IMR-90 (cell line): ENCODE measurements at regions not wholly inside any gene's neighbourhood (a gene's known extent, or its start where the extent isn't known, plus 50 kb on each side); places are given as distances from the start of the nearest gene placed in this dataset.

Experiments
- ATAC-seq: fragments of 200-7000 bp; cut with Tn5 transposase; 2 replicates; pipeline ENCODE4 v1.9.1; 2020; ENCODE audit warnings: low read depth, mild to moderate bottlenecking, moderate library complexity
- BruUV-seq: library from RNA; stranded (reverse); fragments of 400-500 nt; replicated peaks from 2 replicates; lab custom pipeline; 2021; lab: Mats Ljungman, UMichigan
- CTCF ChIA-PET: fragments of 300-600 bp; formaldehyde crosslinking; extraction: SDS; loops from one replicate; lab custom pipeline; 2021; ENCODE audit warnings: antibody characterized with exemption; lab: Yijun Ruan, JAX
- POLR2A ChIA-PET: fragments of 300-600 bp; sonication (Branson Sonifier 250); formaldehyde crosslinking; loops from one replicate; lab custom pipeline; 2022; ENCODE audit warnings: antibody characterized with exemption; ENCODE audit not compliant: unreplicated experiment; lab: Charles Lee
- DNase-seq: peaks from one replicate; pipeline ENCODE4 v3.0.0; 2013
- H2AFZ ChIP-seq: replicated peaks from 2 replicates; pipeline ENCODE3; 2013; ENCODE audit warnings: low read length, mild to moderate bottlenecking; ENCODE audit not compliant: poor library complexity
- H2AK5ac ChIP-seq: 2 replicates; pipeline ENCODE4 v1.6.1; 2013; ENCODE audit warnings: low read depth, low read length, inconsistent platforms
- H2AK9ac ChIP-seq: replicated peaks from 2 replicates; pipeline ENCODE3; 2013; ENCODE audit warnings: mild to moderate bottlenecking, low read depth, low read length, moderate library complexity; ENCODE audit not compliant: poor library complexity
- H2BK120ac ChIP-seq: 2 replicates; pipeline ENCODE4 v1.6.1; 2013; ENCODE audit warnings: low read depth, low read length, inconsistent platforms
- H2BK15ac ChIP-seq: 3 replicates; pipeline ENCODE4 v1.6.1; 2013; ENCODE audit warnings: low read depth, low read length, inconsistent platforms
- H2BK20ac ChIP-seq: 2 replicates; pipeline ENCODE4 v1.6.1; 2013; ENCODE audit warnings: low read depth, mild to moderate bottlenecking, inconsistent platforms, low read length, moderate library complexity
- H2BK5ac ChIP-seq: 2 replicates; pipeline ENCODE4 v1.6.1; 2013; ENCODE audit warnings: mild to moderate bottlenecking, low read depth, low read length, inconsistent platforms; ENCODE audit not compliant: poor library complexity, severe bottlenecking
- H3K14ac ChIP-seq: replicated peaks from 2 replicates; pipeline ENCODE4 v1.6.1; 2013; ENCODE audit warnings: low read depth, low read length, inconsistent platforms
- H3K18ac ChIP-seq: 2 replicates; pipeline ENCODE4 v1.6.1; 2013; ENCODE audit warnings: low read depth, low read length, control low read depth
- H3K23ac ChIP-seq: 2 replicates; pipeline ENCODE4 v1.6.1; 2013; ENCODE audit warnings: low read depth, low read length, inconsistent platforms
- H3K27ac ChIP-seq: 2 replicates; pipeline ENCODE4 v1.5.1; 2013; ENCODE audit warnings: mild to moderate bottlenecking, control low read depth, low read length; ENCODE audit not compliant: insufficient read depth
- H3K27me3 ChIP-seq: 2 replicates; pipeline ENCODE4 v1.6.1; 2013; ENCODE audit warnings: low read length; ENCODE audit not compliant: control insufficient read depth, insufficient read depth
- H3K36me3 ChIP-seq: 2 replicates; pipeline ENCODE4 v1.6.1; 2013; ENCODE audit warnings: low read length, mixed read lengths; ENCODE audit not compliant: control insufficient read depth, insufficient read depth
- H3K4ac ChIP-seq: 2 replicates; pipeline ENCODE4 v1.6.1; 2013; ENCODE audit warnings: low read depth, low read length, inconsistent platforms
- H3K4me1 ChIP-seq: 2 replicates; pipeline ENCODE4 v1.6.1; 2013; ENCODE audit warnings: low read length, mixed read lengths; ENCODE audit not compliant: control insufficient read depth, insufficient read depth
- H3K4me2 ChIP-seq: 2 replicates; pipeline ENCODE4 v1.6.1; 2013; ENCODE audit warnings: low read depth, mild to moderate bottlenecking, control low read depth, low read length, moderate library complexity
- H3K4me3 ChIP-seq: 2 replicates; pipeline ENCODE4 v1.5.1; 2013; ENCODE audit warnings: low read depth, mild to moderate bottlenecking, control low read depth, low read length, moderate library complexity; ENCODE audit not compliant: insufficient read depth
- H3K56ac ChIP-seq: 2 replicates; pipeline ENCODE4 v1.6.1; 2013; ENCODE audit warnings: low read length, inconsistent platforms; ENCODE audit not compliant: insufficient read depth; ENCODE audit errors: extremely low read depth
- H3K79me1 ChIP-seq, 2 experiments: 2 replicates each; pipeline ENCODE4 v1.6.1; 2013; ENCODE audit warnings: low read length in 2 of 2, inconsistent platforms in 1 of 2, low read depth in 1 of 2
- H3K9ac ChIP-seq: 2 replicates; pipeline ENCODE4 v1.6.1; 2013; ENCODE audit warnings: low read depth, low read length, control low read depth
- H3K9me1 ChIP-seq: 2 replicates; pipeline ENCODE4 v1.6.1; 2013; ENCODE audit warnings: low read length, inconsistent platforms; ENCODE audit not compliant: insufficient read depth
- H3K9me3 ChIP-seq: 2 replicates; pipeline ENCODE4 v1.6.1; 2013; ENCODE audit warnings: low read length; ENCODE audit not compliant: control insufficient read depth, insufficient read depth
- H4K20me1 ChIP-seq: 2 replicates; pipeline ENCODE4 v1.6.1; 2013; ENCODE audit warnings: low read length, inconsistent platforms; ENCODE audit not compliant: insufficient read depth
- H4K5ac ChIP-seq: 2 replicates; pipeline ENCODE4 v1.6.1; 2013; ENCODE audit warnings: mild to moderate bottlenecking, low read depth, low read length, control low read depth
- H4K8ac ChIP-seq, 2 experiments: 2 replicates each; pipeline ENCODE4 v1.6.1; 2013; ENCODE audit warnings: low read depth in 2 of 2, low read length in 2 of 2, control low read depth in 1 of 2, inconsistent platforms in 1 of 2
- H4K91ac ChIP-seq: 2 replicates; pipeline ENCODE4 v1.6.1; 2013; ENCODE audit warnings: low read depth, low read length, inconsistent platforms; ENCODE audit not compliant: insufficient read depth
- BHLHE40 ChIP-seq: fragments of 150-350 bp; IDR thresholded peaks from 2 replicates; pipeline ENCODE4 v1.6.1; 2016; ENCODE audit warnings: mild to moderate bottlenecking, low read depth, low read length
- CEBPB ChIP-seq: IDR thresholded peaks from 2 replicates; pipeline ENCODE4 v1.6.1; 2012; ENCODE audit warnings: low read depth, low read length, improper control_type of control experiment
- CHD1 ChIP-seq: IDR thresholded peaks from 2 replicates; pipeline ENCODE4 v1.6.1; 2012; ENCODE audit warnings: low read depth, low read length, improper control_type of control experiment
- CTCF ChIP-seq: conservative IDR thresholded peaks from 2 replicates; pipeline ENCODE4 v1.5.1; 2012; ENCODE audit warnings: mild to moderate bottlenecking, low read depth, low read length, improper control_type of control experiment
- ELK1 ChIP-seq: fragments of 150-350 bp; IDR thresholded peaks from 2 replicates; pipeline ENCODE4 v1.6.1; 2016; ENCODE audit warnings: low read depth, mild to moderate bottlenecking, low read length, moderate library complexity, borderline replicate concordance
- FOS ChIP-seq: fragments of 150-350 bp; IDR thresholded peaks from 2 replicates; pipeline ENCODE4 v1.6.1; 2016; ENCODE audit warnings: low read depth, low read length
- MAFK ChIP-seq: IDR thresholded peaks from 2 replicates; pipeline ENCODE4 v1.6.1; 2012; ENCODE audit warnings: low read depth, low read length, improper control_type of control experiment
- MAZ ChIP-seq: IDR thresholded peaks from 2 replicates; pipeline ENCODE4 v1.6.1; 2012; ENCODE audit warnings: low read depth, mild to moderate bottlenecking, low read length, improper control_type of control experiment, moderate library complexity, borderline replicate concordance
- MXI1 ChIP-seq: IDR thresholded peaks from 2 replicates; pipeline ENCODE4 v1.6.1; 2012; ENCODE audit warnings: low read depth, mild to moderate bottlenecking, low read length, moderate library complexity, borderline replicate concordance
- NFE2L2 ChIP-seq: fragments of 150-350 bp; IDR thresholded peaks from 2 replicates; pipeline ENCODE4 v1.6.1; 2016; ENCODE audit warnings: low read depth, mild to moderate bottlenecking, low read length
- POLR2A ChIP-seq: IDR thresholded peaks from 2 replicates; pipeline ENCODE4 v1.6.1; 2012; ENCODE audit warnings: mild to moderate bottlenecking, low read depth, low read length
- RAD21 ChIP-seq: IDR thresholded peaks from 2 replicates; pipeline ENCODE4 v1.6.1; 2012; ENCODE audit warnings: low read length, improper control_type of control experiment
- RCOR1 ChIP-seq: IDR thresholded peaks from 2 replicates; pipeline ENCODE4 v1.6.1; 2012; ENCODE audit warnings: mild to moderate bottlenecking, low read length, improper control_type of control experiment; ENCODE audit not compliant: insufficient replicate concordance
- RFX5 ChIP-seq: IDR thresholded peaks from 2 replicates; pipeline ENCODE4 v1.8.0; 2012; ENCODE audit warnings: low read depth, mild to moderate bottlenecking, low read length, moderate library complexity
- SMC3 ChIP-seq: fragments of 150-350 bp; IDR thresholded peaks from 2 replicates; pipeline ENCODE4 v1.6.1; 2016; ENCODE audit warnings: low read depth, mild to moderate bottlenecking, antibody characterized with exemption, low read length, moderate library complexity
- USF2 ChIP-seq: fragments of 150-350 bp; IDR thresholded peaks from 2 replicates; pipeline ENCODE4 v1.6.1; 2017; ENCODE audit warnings: mild to moderate bottlenecking, antibody characterized with exemption, low read length, low read depth
- WGBS, 2 experiments: methylation state at CpG; one replicate each; pipeline versions ENCODE4 v1.1.5 to v1.1.7; 2013; ENCODE audit warnings: missing lambda C conversion rate in 2 of 2; ENCODE audit not compliant: insufficient read length in 1 of 2; ENCODE audit errors: extremely low coverage in 2 of 2; 5-methylcytosine and 5-hydroxymethylcytosine counted together
- dilution Hi-C: fragments of 300-500 bp; cut with HindIII; formaldehyde crosslinking; loops from one replicate; pipeline ENCODE4 v1.14.3; 2018; ENCODE audit warnings: low sequenced_read_pairs; ENCODE audit not compliant: unreplicated experiment
- in situ Hi-C: fragments of 300-500 bp; cut with MboI; formaldehyde crosslinking; loops from 3 replicates; pipeline ENCODE4 v1.14.3; 2019; ENCODE audit warnings: low sequenced_read_pairs, inconsistent platforms, mixed read lengths
- intact Hi-C: fragments of 100-400 bp; cut with micrococcal nuclease; formaldehyde crosslinking; loops from 2 replicates; pipeline ENCODE4 v1.10.0; 2022

GRCh38 chr4:32321421-32321820 lies 1601.3 kb downstream of the PCDH7 start:
- H2AK9ac ChIP-seq = no peak overlapping the region
- H3K4me3 ChIP-seq = no peak overlapping the region
- H2BK5ac ChIP-seq = no peak overlapping the region
- H2AK5ac ChIP-seq = no peak overlapping the region
- no peak overlapping the region for H2AFZ ChIP-seq
- ATAC-seq = no peak
- ChIA-PET CTCF (no interaction called here), POLR2A (no interaction called here)
- H3K56ac ChIP-seq = no peak overlapping the region
- no peak overlapping the region for H3K23ac ChIP-seq
- no peaks in the 10 kb centered on the region for H3K79me1 ChIP-seq
- TF ChIP-seq USF2 (no peak), RCOR1 (no peak), POLR2A (no peak), BHLHE40 (no peak), CEBPB (no peak), NFE2L2 (no peak), FOS (no peak), RFX5 (no peak), RAD21 (no peak), MAFK (no peak), CHD1 (no peak), ELK1 (no peak), MAZ (no peak), SMC3 (no peak), CTCF (no peak), MXI1 (no peak)
- no peak overlapping the region for H3K18ac ChIP-seq
- in situ Hi-C loops = no loop called here
- H3K4me2 ChIP-seq = no peak overlapping the region
- H3K4me1 ChIP-seq = no peaks in the 10 kb centered on the region
- H2BK20ac ChIP-seq = no peak overlapping the region
- H3K27ac ChIP-seq = no peak overlapping the region
- H3K9me1 ChIP-seq = no peaks in the 10 kb centered on the region
- no peak overlapping the region for H3K4ac ChIP-seq
- no peak overlapping the region for H2BK15ac ChIP-seq
- no TSS peak for BruUV-seq
- dilution Hi-C loops = no loop called here
- H3K14ac ChIP-seq = no peak overlapping the region
- no peak overlapping the region for H4K5ac ChIP-seq
- no peak overlapping the region for H3K9ac ChIP-seq
- intact Hi-C loops = no loop called here
- H4K8ac ChIP-seq = no peak overlapping the region
- WGBS, 2 experiments = no CpG with 5 or more reads among the region's 3 CpGs
- H3K27me3 ChIP-seq = no peaks in the 10 kb centered on the region
- H4K91ac ChIP-seq = no peak overlapping the region
- no peaks in the 10 kb centered on the region for H3K36me3 ChIP-seq
- no peaks in the 10 kb centered on the region for H4K20me1 ChIP-seq
- DNase-seq = no peak
- no peak overlapping the region for H2BK120ac ChIP-seq
- H3K9me3 ChIP-seq = peaks cover 17% of the 10 kb centered on the region
